ENCODE measurements at regions not wholly inside any gene's neighbourhood (a gene's known extent, or its start where the extent isn't known, plus 50 kb on each side); places are given as distances from the start of the nearest gene placed in this dataset.

- H3K27ac ChIP-seq: no peak overlapping the region
- 81 to 82% methylated on average over 4 of the region's 4 CpGs for WGBS, 2 donors
- no peaks in the 10 kb centered on the region for H3K36me3 ChIP-seq
- H3K27me3 ChIP-seq: no peaks in the 10 kb centered on the region
- no peak overlapping the region for H3K4me3 ChIP-seq (replicated peaks in 1 of 3)
- no peaks in the 10 kb centered on the region for H3K4me1 ChIP-seq
- no peak for TF ChIP-seq POLR2A (IDR thresholded peaks at IDR 0.05)
- TF ChIP-seq, protein P1, sequence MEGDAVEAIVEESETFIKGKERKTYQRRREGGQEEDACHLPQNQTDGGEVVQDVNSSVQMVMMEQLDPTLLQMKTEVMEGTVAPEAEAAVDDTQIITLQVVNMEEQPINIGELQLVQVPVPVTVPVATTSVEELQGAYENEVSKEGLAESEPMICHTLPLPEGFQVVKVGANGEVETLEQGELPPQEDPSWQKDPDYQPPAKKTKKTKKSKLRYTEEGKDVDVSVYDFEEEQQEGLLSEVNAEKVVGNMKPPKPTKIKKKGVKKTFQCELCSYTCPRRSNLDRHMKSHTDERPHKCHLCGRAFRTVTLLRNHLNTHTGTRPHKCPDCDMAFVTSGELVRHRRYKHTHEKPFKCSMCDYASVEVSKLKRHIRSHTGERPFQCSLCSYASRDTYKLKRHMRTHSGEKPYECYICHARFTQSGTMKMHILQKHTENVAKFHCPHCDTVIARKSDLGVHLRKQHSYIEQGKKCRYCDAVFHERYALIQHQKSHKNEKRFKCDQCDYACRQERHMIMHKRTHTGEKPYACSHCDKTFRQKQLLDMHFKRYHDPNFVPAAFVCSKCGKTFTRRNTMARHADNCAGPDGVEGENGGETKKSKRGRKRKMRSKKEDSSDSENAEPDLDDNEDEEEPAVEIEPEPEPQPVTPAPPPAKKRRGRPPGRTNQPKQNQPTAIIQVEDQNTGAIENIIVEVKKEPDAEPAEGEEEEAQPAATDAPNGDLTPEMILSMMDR (IDR thresholded peaks at IDR 0.05): no peak
- intact Hi-C loops (cut with DNase I): no loop called here
- no peak for DNase-seq
- H3K9me3 ChIP-seq: no peaks in the 10 kb centered on the region
These were observed 50.1 kb upstream of the PPFIA2 start for GRCh38 chr12:81809113-81809777.

Measured in thyroid gland (tissue), 4 donors.